Esophagus squamous epithelium (tissue), 5 donors: ENCODE measurements at regions not wholly inside any gene's neighbourhood (a gene's known extent, or its start where the extent isn't known, plus 50 kb on each side); places are given as distances from the start of the nearest gene placed in this dataset.
"Not testable (repeated sequence)": the region's sequence is repeated elsewhere in the genome, so short reads cannot be mapped to it uniquely, and the experiment has no call there.

Experiments used
- DNase-seq: peaks from one replicate; lab custom pipeline; 2025; lab: John Stamatoyannopoulos, UW
- H3K27ac ChIP-seq, 4 donors: fragments of 200-600 bp; sonication (generic); one replicate each; pipeline ENCODE4 v1.5.1; 2016 to 2019; ENCODE audit warnings: mild to moderate bottlenecking in 1 of 4
- H3K27me3 ChIP-seq, 4 donors: fragments of 200-600 bp; sonication (generic); 1 replicate in 3 of 4; 2 replicates in 1 of 4; pipeline versions ENCODE4 v1.5.1 to v1.6.0; 2017 to 2021; ENCODE audit warnings: antibody characterized with exemption in 1 of 4
- H3K36me3 ChIP-seq, 3 donors: fragments of 200-600 bp; sonication (generic); one replicate each; pipeline ENCODE4 v1.5.1; 2016 to 2019
- H3K4me1 ChIP-seq, 3 donors: fragments of 200-600 bp; sonication (generic); one replicate each; pipeline ENCODE4 v1.5.1; 2017 to 2019
- H3K4me3 ChIP-seq, 4 donors: fragments of 200-600 bp; sonication (generic); 1 replicate in 3 of 4; 2 replicates in 1 of 4; pipeline ENCODE4 v1.5.1; 2016 to 2019; ENCODE audit warnings: mild to moderate bottlenecking in 2 of 4, moderate library complexity in 1 of 4
- H3K9me3 ChIP-seq, 3 donors: fragments of 200-600 bp; sonication (generic); one replicate each; pipeline ENCODE4 v1.5.1; 2016 to 2019
- CTCF ChIP-seq, 6 experiments: fragments of 450-650 bp in 4 of 6; fragments of 200-600 bp in 2 of 6; sonication (generic) in 2 of 6; IDR thresholded peaks; one replicate each; pipeline ENCODE4 v1.5.1; 2016 to 2019; ENCODE audit warnings: antibody characterized with exemption in 6 of 6, mild to moderate bottlenecking in 4 of 6, moderate library complexity in 4 of 6
- POLR2A ChIP-seq, 4 donors: fragments of 450-650 bp; IDR thresholded peaks; one replicate each; pipeline ENCODE4 v1.6.1; 2017; ENCODE audit warnings: antibody characterized with exemption in 4 of 4, mild to moderate bottlenecking in 4 of 4, moderate library complexity in 3 of 4
- WGBS, 2 donors: methylation state at CpG; one replicate each; pipeline ENCODE4 v1.1.5; 2018; 5-methylcytosine and 5-hydroxymethylcytosine counted together
- intact Hi-C: fragments of 100-400 bp; cut with DNase I; formaldehyde crosslinking; loops from one replicate; pipeline ENCODE4 v1.15.0; 2022
- donor health status: DM: yes; HTN: yes; CAD: no.

GRCh38 chr1:182331387-182331786, 60.2 kb downstream of the GLUL start:
- WGBS, 2 donors = 75 to 93% methylated on average over 1 of the region's 1 CpG
- Histone ChIP-seq H3K36me3 (no peaks in the 10 kb centered on the region), H3K4me1 (peaks cover 0 to 4% (median 0%) of the 10 kb centered on the region in 3 donors), H3K27ac (no peak overlapping the region), H3K9me3 (no peaks in the 10 kb centered on the region), H3K27me3 (no peaks in the 10 kb centered on the region), H3K4me3 (no peak overlapping the region)
- intact Hi-C loops = no loop called here
- no peak for DNase-seq
- TF ChIP-seq CTCF (IDR thresholded peaks at IDR 0.05) = no peak
- TF ChIP-seq POLR2A (IDR thresholded peaks at IDR 0.05) = no peak

DNA sequence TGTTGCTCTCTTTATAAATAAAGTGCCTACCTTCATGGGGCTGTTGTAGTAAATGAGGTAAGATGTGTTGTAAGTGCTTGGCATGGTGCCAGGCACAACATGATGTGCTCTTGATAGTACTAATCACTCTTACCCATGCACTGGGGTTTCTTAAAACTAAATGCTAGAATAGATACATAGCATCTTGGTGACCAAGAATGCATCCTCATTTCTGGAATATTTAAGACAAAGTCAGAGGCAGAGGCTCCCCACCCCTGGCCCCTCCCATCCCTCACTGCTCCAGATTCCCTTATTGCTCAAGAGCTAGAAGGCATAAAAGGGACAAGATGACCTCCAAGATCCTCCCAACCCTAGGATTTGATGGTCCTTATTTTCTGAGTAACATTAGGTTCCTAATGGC, 61.3 kb downstream of the GLUL start:
- TF ChIP-seq POLR2A (IDR thresholded peaks at IDR 0.05) (no peak), CTCF (IDR thresholded peaks at IDR 0.05) (no peak)
- Histone ChIP-seq H3K4me3 (no peak overlapping the region), H3K4me1 (peaks cover 0 to 4% (median 0%) of the 10 kb centered on the region in 3 donors), H3K27me3 (no peaks in the 10 kb centered on the region), H3K9me3 (no peaks in the 10 kb centered on the region), H3K36me3 (no peaks in the 10 kb centered on the region), H3K27ac (no peak overlapping the region)
- DNase-seq = no peak
- intact Hi-C loops = no loop called here

- Histone ChIP-seq H3K9me3 (no peaks in the 10 kb centered on the region), H3K4me1 (peaks cover 0 to 4% (median 0%) of the 10 kb centered on the region in 3 donors), H3K36me3 (no peaks in the 10 kb centered on the region), H3K4me3 (no peak overlapping the region), H3K27ac (no peak overlapping the region), H3K27me3 (no peaks in the 10 kb centered on the region)
- intact Hi-C loops = no loop called here
- DNase-seq = no peak
- no peak for TF ChIP-seq POLR2A (IDR thresholded peaks at IDR 0.05)
- TF ChIP-seq CTCF (IDR thresholded peaks at IDR 0.05) = no peak
- 39 to 73% methylated on average over 2 of the region's 2 CpGs for WGBS, 2 donors
Measured at GRCh38 chr1:182329471-182329870, 62.1 kb downstream of the GLUL start.

DNA sequence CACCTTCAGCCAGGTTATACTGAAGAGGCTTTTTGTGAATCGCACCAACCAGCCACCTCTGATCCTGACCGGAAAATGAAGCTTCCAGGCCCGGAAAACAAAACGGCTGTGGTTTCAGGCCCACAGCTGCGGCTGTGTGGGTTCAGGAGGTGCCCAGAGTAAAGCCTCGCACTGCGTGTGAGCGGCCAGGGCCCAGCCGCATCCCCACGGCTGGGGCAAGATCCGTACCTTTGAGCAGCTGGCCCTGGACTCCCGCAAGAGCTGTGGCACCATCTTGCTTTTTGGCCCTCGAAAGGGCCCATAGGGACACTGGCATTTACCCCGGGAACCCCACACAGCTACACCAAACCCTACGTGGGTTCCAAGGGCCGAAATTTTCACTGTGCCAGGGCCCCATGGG, 63.0 kb downstream of the GLUL start:
- H3K4me1 ChIP-seq = peaks cover 0 to 4% (median 0%) of the 10 kb centered on the region in 3 donors
- 83 to 91% methylated on average over 4 to 9 of the region's 16 CpGs for WGBS, 2 donors
- no peaks in the 10 kb centered on the region for H3K27me3 ChIP-seq
- H3K4me3 ChIP-seq = no peak overlapping the region
- no peak for DNase-seq
- no peak for TF ChIP-seq CTCF (IDR thresholded peaks at IDR 0.05)
- no peak for TF ChIP-seq POLR2A (IDR thresholded peaks at IDR 0.05)
- H3K9me3 ChIP-seq = no peaks in the 10 kb centered on the region
- intact Hi-C loops = no loop called here
- H3K36me3 ChIP-seq = no peaks in the 10 kb centered on the region
- no peak overlapping the region for H3K27ac ChIP-seq

DNA sequence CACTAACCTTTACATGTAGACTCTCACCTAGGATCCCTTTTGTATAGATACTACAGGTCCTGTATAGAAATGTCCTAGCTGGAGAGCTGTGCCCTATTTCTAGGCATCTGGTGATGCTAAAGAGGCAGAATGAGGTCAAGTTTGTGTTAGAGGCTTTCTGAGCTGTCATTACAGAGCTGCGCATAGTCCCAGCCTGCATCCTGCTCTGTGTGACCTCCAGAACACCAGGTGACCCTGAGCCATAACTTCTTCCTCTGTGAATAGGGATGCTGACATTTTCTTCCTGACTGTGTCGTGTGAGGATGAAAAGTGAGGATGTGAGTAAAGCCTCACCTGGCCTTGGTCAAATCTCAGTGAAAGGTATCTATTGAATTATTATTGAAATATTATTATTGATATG, 66.3 kb downstream of the GLUL start:
- H3K27ac ChIP-seq = no peak overlapping the region
- H3K27me3 ChIP-seq = no peaks in the 10 kb centered on the region
- TF ChIP-seq POLR2A (IDR thresholded peaks at IDR 0.05) = no peak
- no peak for TF ChIP-seq CTCF (IDR thresholded peaks at IDR 0.05)
- DNase-seq = no peak
- peaks cover 0 to 13% (median 9%) of the 10 kb centered on the region in 3 donors for H3K4me1 ChIP-seq
- no peak overlapping the region for H3K4me3 ChIP-seq
- intact Hi-C loops = no loop called here
- H3K9me3 ChIP-seq = no peaks in the 10 kb centered on the region
- WGBS, 2 donors = 80 to 96% methylated on average over 2 of the region's 2 CpGs
- no peaks in the 10 kb centered on the region for H3K36me3 ChIP-seq

GRCh38 chr1:182321532-182321931, 70.1 kb downstream of the GLUL start:
- H3K27me3 ChIP-seq, H3K9me3 ChIP-seq, intact Hi-C loops, DNase-seq, H3K4me3 ChIP-seq, H3K27ac ChIP-seq, H3K36me3 ChIP-seq: not testable (repeated sequence)
- H3K4me1 ChIP-seq = peaks cover 12 to 39% (median 24%) of the 10 kb centered on the region in 3 donors
- 70 to 77% methylated on average over 5 to 6 of the region's 6 CpGs for WGBS, 2 donors
